Sigmoid colon (tissue), 6 donors: ENCODE measurements at regions not wholly inside any gene's neighbourhood (a gene's known extent, or its start where the extent isn't known, plus 50 kb on each side); places are given as distances from the start of the nearest gene placed in this dataset.

ENCODE experiments used
- DNase-seq: peaks from one replicate; pipeline ENCODE4 v3.0.0-alpha.2; 2019
- H3K27ac ChIP-seq, 4 donors: fragments of 200-600 bp; sonication (generic); one replicate each; pipeline ENCODE4 v1.5.1; 2016 to 2019; ENCODE audit warnings: mild to moderate bottlenecking in 1 of 4
- H3K27me3 ChIP-seq, 3 donors: fragments of 200-600 bp; sonication (generic); one replicate each; pipeline ENCODE4 v1.5.1; 2019; ENCODE audit warnings: mild to moderate bottlenecking in 1 of 3
- H3K36me3 ChIP-seq, 4 donors: fragments of 200-600 bp; sonication (generic); one replicate each; pipeline ENCODE4 v1.5.1; 2016 to 2019
- H3K4me1 ChIP-seq, 4 donors: fragments of 200-600 bp; sonication (generic); one replicate each; pipeline ENCODE4 v1.5.1; 2017 to 2019
- H3K4me3 ChIP-seq, 4 donors: fragments of 200-600 bp; sonication (generic); one replicate each; pipeline ENCODE4 v1.5.1; 2017 to 2019; ENCODE audit warnings: mild to moderate bottlenecking in 2 of 4, moderate library complexity in 1 of 4
- H3K9me3 ChIP-seq, 4 donors: fragments of 200-600 bp in 3 of 4; sonication (generic) in 3 of 4; one replicate each; pipeline versions ENCODE4 v1.5.1 to v1.6.1; 2013 to 2019
- CTCF ChIP-seq, 4 experiments: fragments of 450-650 bp in 3 of 4; fragments of 200-600 bp in 1 of 4; IDR thresholded peaks; one replicate each; pipeline ENCODE4 v1.5.1; 2016 to 2019; ENCODE audit warnings: antibody characterized with exemption in 4 of 4, mild to moderate bottlenecking in 3 of 4, moderate library complexity in 2 of 4
- EP300 ChIP-seq, 4 donors: sonication (generic); formaldehyde crosslinking; IDR thresholded peaks; one replicate each; pipeline ENCODE4 v1.6.1; 2017; ENCODE audit warnings: antibody characterized with exemption in 4 of 4
- POLR2A ChIP-seq, 2 donors: fragments of 450-650 bp; IDR thresholded peaks; one replicate each; pipeline ENCODE4 v1.6.1; 2016; ENCODE audit warnings: antibody characterized with exemption in 2 of 2, mild to moderate bottlenecking in 2 of 2, moderate library complexity in 2 of 2
- POLR2AphosphoS5 ChIP-seq, 4 donors: sonication (generic); formaldehyde crosslinking; IDR thresholded peaks; one replicate each; pipeline ENCODE4 v1.6.1; 2017; ENCODE audit warnings: antibody characterized with exemption in 4 of 4
- WGBS, 2 donors: extraction: QIAGEN DNeasy Blood & Tissue Kit; methylation state at CpG; one replicate each; pipeline ENCODE4 v1.1.7; 2013; 5-methylcytosine and 5-hydroxymethylcytosine counted together
- intact Hi-C: fragments of 100-400 bp; cut with DNase I; formaldehyde crosslinking; loops from one replicate; pipeline ENCODE4 v1.15.1; 2023
- donor health status: healthy with polysubstance abuse.
- donor health status: healthy.

- DNase-seq = peak; percentile 59
- TF ChIP-seq EP300 (IDR thresholded peaks at IDR 0.05) (no peak), POLR2AphosphoS5 (IDR thresholded peaks at IDR 0.05) (no peak), CTCF (IDR thresholded peaks at IDR 0.05) (no peak), POLR2A (IDR thresholded peaks at IDR 0.05) (no peak)
- Histone ChIP-seq H3K36me3 (no peaks in the 10 kb centered on the region), H3K27ac (peak overlapping the region in 1 of 4 donors; percentile 45), H3K9me3 (peaks cover 0 to 3% (median 0%) of the 10 kb centered on the region in 4 donors), H3K27me3 (peaks cover 13 to 50% (median 28%) of the 10 kb centered on the region in 3 donors), H3K4me3 (no peak overlapping the region), H3K4me1 (peaks cover 0 to 8% (median 1%) of the 10 kb centered on the region in 4 donors)
- intact Hi-C loops = no loop called here
- WGBS, 2 donors = 78 to 80% methylated on average over 28 of the region's 28 CpGs
Observed at GRCh38 chr3:128554465-128555097, 61.6 kb upstream of the GATA2 start.

- DNase-seq = peak; percentile 50
- Histone ChIP-seq H3K36me3 (no peaks in the 10 kb centered on the region), H3K27ac (no peak overlapping the region), H3K27me3 (peaks cover 13 to 46% (median 28%) of the 10 kb centered on the region in 3 donors), H3K4me1 (peaks cover 0 to 8% (median 1%) of the 10 kb centered on the region in 4 donors), H3K4me3 (no peak overlapping the region), H3K9me3 (peaks cover 0 to 3% (median 0%) of the 10 kb centered on the region in 4 donors)
- WGBS, 2 donors = 85 to 90% methylated on average over 4 of the region's 4 CpGs
- TF ChIP-seq POLR2AphosphoS5 (IDR thresholded peaks at IDR 0.05) = no peak
- TF ChIP-seq CTCF (IDR thresholded peaks at IDR 0.05) = no peak
- no peak for TF ChIP-seq EP300 (IDR thresholded peaks at IDR 0.05)
- TF ChIP-seq POLR2A (IDR thresholded peaks at IDR 0.05) = no peak
- intact Hi-C loops = no loop called here
Observed at GRCh38 chr3:128554100-128554464, 61.1 kb upstream of the GATA2 start.

- TF ChIP-seq POLR2AphosphoS5 (IDR thresholded peaks at IDR 0.05) (no peak), POLR2A (IDR thresholded peaks at IDR 0.05) (no peak), CTCF (IDR thresholded peaks at IDR 0.05) (no peak), EP300 (IDR thresholded peaks at IDR 0.05) (no peak)
- Histone ChIP-seq H3K4me3 (no peak overlapping the region), H3K27ac (no peak overlapping the region), H3K36me3 (no peaks in the 10 kb centered on the region), H3K4me1 (peaks cover 0 to 8% (median 1%) of the 10 kb centered on the region in 4 donors), H3K27me3 (peaks cover 13 to 40% (median 28%) of the 10 kb centered on the region in 3 donors), H3K9me3 (peaks cover 0 to 3% (median 0%) of the 10 kb centered on the region in 4 donors)
- 83 to 85% methylated on average over 5 of the region's 5 CpGs for WGBS, 2 donors
- no peak for DNase-seq
- intact Hi-C loops = no loop called here
Observed at GRCh38 chr3:128553560-128553959, 60.6 kb upstream of the GATA2 start.

GRCh38 chr3:128551867-128552266 lies 58.9 kb upstream of the GATA2 start:
- no peak for DNase-seq
- no peaks in the 10 kb centered on the region for H3K9me3 ChIP-seq
- intact Hi-C loops = no loop called here
- H3K4me3 ChIP-seq = no peak overlapping the region
- TF ChIP-seq POLR2A (IDR thresholded peaks at IDR 0.05) (no peak), POLR2AphosphoS5 (IDR thresholded peaks at IDR 0.05) (no peak), EP300 (IDR thresholded peaks at IDR 0.05) (no peak), CTCF (IDR thresholded peaks at IDR 0.05) (no peak)
- no peak overlapping the region for H3K27ac ChIP-seq
- H3K27me3 ChIP-seq = peaks cover 13 to 25% (median 25%) of the 10 kb centered on the region in 3 donors
- H3K36me3 ChIP-seq = no peaks in the 10 kb centered on the region
- H3K4me1 ChIP-seq = peaks cover 0 to 8% (median 1%) of the 10 kb centered on the region in 4 donors
- WGBS, 2 donors = 52 to 62% methylated on average over 4 of the region's 4 CpGs
